PC-9 (cell line): ENCODE measurements at regions not wholly inside any gene's neighbourhood (a gene's known extent, or its start where the extent isn't known, plus 50 kb on each side); places are given as distances from the start of the nearest gene placed in this dataset.

Experiments
- EZH2 ChIP-seq: fragments of 200-600 bp; sonication (generic); IDR thresholded peaks from 2 replicates; pipeline ENCODE4 v1.8.0; 2017; ENCODE audit warnings: antibody characterized with exemption, low read depth
- TF ChIP-seq, protein P1 (sequence below): fragments of 200-600 bp; sonication (generic); conservative IDR thresholded peaks from 2 replicates; pipeline ENCODE4 v1.6.1; 2017; ENCODE audit warnings: mixed run types, antibody characterized with exemption, mild to moderate bottlenecking, moderate library complexity

DNA sequence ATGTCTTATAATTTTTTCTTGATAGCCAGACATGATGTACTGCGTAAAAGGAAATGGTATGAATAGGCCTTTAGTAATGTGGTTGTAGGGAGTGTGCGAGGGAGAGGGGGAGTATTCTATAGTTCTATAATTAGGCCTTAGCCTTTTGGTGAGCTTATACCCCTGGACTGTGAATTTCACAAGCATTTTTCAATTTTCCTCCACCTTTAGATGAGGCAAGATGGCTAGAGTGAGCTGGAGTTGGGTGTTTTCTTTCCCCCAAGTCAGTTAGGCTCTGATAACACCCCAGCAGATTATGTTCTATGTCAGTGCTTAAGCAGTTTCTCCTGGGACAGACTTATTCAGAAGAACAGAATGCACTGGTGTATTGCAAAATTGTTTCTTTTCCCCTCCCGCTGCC lies 210.2 kb upstream of the NPY2R start:
- TF ChIP-seq, protein P1, sequence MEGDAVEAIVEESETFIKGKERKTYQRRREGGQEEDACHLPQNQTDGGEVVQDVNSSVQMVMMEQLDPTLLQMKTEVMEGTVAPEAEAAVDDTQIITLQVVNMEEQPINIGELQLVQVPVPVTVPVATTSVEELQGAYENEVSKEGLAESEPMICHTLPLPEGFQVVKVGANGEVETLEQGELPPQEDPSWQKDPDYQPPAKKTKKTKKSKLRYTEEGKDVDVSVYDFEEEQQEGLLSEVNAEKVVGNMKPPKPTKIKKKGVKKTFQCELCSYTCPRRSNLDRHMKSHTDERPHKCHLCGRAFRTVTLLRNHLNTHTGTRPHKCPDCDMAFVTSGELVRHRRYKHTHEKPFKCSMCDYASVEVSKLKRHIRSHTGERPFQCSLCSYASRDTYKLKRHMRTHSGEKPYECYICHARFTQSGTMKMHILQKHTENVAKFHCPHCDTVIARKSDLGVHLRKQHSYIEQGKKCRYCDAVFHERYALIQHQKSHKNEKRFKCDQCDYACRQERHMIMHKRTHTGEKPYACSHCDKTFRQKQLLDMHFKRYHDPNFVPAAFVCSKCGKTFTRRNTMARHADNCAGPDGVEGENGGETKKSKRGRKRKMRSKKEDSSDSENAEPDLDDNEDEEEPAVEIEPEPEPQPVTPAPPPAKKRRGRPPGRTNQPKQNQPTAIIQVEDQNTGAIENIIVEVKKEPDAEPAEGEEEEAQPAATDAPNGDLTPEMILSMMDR: no peak
- TF ChIP-seq EZH2: no peak
